GM12875 (cell line): ENCODE measurements at regions not wholly inside any gene's neighbourhood (a gene's known extent, or its start where the extent isn't known, plus 50 kb on each side); places are given as distances from the start of the nearest gene placed in this dataset.

ENCODE experiments used
- H3K4me3 ChIP-seq: one replicate; pipeline ENCODE4 v1.5.1; 2011; ENCODE audit warnings: low read depth, low read length, control low read depth
- CTCF ChIP-seq: IDR thresholded peaks from 2 replicates; pipeline ENCODE4 v1.5.1; 2011; ENCODE audit warnings: low read depth, mild to moderate bottlenecking, control low read depth, inconsistent platforms, low read length, moderate library complexity, borderline replicate concordance; ENCODE audit not compliant: insufficient read depth

- TF ChIP-seq CTCF = no peak
- H3K4me3 ChIP-seq = no peak overlapping the region
These were observed 88.8 kb upstream of the IPO9 start for GRCh38 chr1:201740086-201740541.

- TF ChIP-seq CTCF = no peak
These were observed 88.3 kb upstream of the IPO9 start for GRCh38 chr1:201740670-201741111.

GRCh38 chr1:201741763-201742342 is 87.1 kb upstream of the IPO9 start:
- no peak overlapping the region for H3K4me3 ChIP-seq
- no peak for TF ChIP-seq CTCF

More at GRCh38 chr1:201740670-201741111, 88.3 kb upstream of the IPO9 start:
- H3K4me3 ChIP-seq = no peak overlapping the region

- H3K4me3 ChIP-seq = no peak overlapping the region
- TF ChIP-seq CTCF = no peak
These were observed 86.5 kb upstream of the IPO9 start for GRCh38 chr1:201742476-201742875.

GRCh38 chr1:201742955-201743805 is 85.8 kb upstream of the IPO9 start:
- no peak for TF ChIP-seq CTCF
- H3K4me3 ChIP-seq = no peak overlapping the region

- no peak overlapping the region for H3K4me3 ChIP-seq
- TF ChIP-seq CTCF = no peak
These were observed 83.9 kb upstream of the IPO9 start for GRCh38 chr1:201745023-201745422.

GRCh38 chr1:201746156-201746555 is 82.8 kb upstream of the IPO9 start:
- no peak overlapping the region for H3K4me3 ChIP-seq
- TF ChIP-seq CTCF = no peak
